PC-3 (cell line): ENCODE measurements at regions not wholly inside any gene's neighbourhood (a gene's known extent, or its start where the extent isn't known, plus 50 kb on each side); places are given as distances from the start of the nearest gene placed in this dataset.

Experiments used
- ATAC-seq: fragments of 200-7000 bp; cut with Tn5 transposase; 2 replicates; pipeline ENCODE4 v1.9.1; 2020; ENCODE audit warnings: mild to moderate bottlenecking, moderate library complexity
- BruUV-seq: library from RNA; stranded (reverse); fragments of 400-500 nt; replicated peaks from 2 replicates; lab custom pipeline; 2021; lab: Mats Ljungman, UMichigan
- CTCF ChIA-PET: fragments of 300-600 bp; sonication (Branson Sonifier 250); formaldehyde crosslinking; loops from one replicate; lab custom pipeline; 2022; ENCODE audit warnings: antibody characterized with exemption; lab: Charles Lee
- POLR2A ChIA-PET: fragments of 300-600 bp; sonication (Branson Sonifier 250); formaldehyde crosslinking; loops from one replicate; lab custom pipeline; 2022; ENCODE audit warnings: antibody characterized with exemption; ENCODE audit not compliant: unreplicated experiment; lab: Charles Lee
- DNase-seq: peaks from one replicate; pipeline ENCODE4 v3.0.0-alpha.2; 2015
- H2AFZ ChIP-seq: fragments of 300-600 bp; sonication (generic); 2 replicates; pipeline ENCODE4 v1.6.0; 2016; ENCODE audit warnings: antibody characterized with exemption, low read length
- H3F3A ChIP-seq: fragments of 300-600 bp; sonication (generic); one replicate; pipeline ENCODE4 v1.6.0; 2017; ENCODE audit warnings: antibody characterized with exemption, low read length, control low read depth, mild to moderate bottlenecking; ENCODE audit not compliant: unreplicated experiment
- H3K27ac ChIP-seq: fragments of 300-600 bp; sonication (generic); 2 replicates; pipeline ENCODE4 v1.5.1; 2016; ENCODE audit warnings: mild to moderate bottlenecking, low read length
- H3K27me3 ChIP-seq: fragments of 300-600 bp; sonication (generic); 2 replicates; pipeline ENCODE4 v1.6.1; 2016; ENCODE audit warnings: low read length, mixed read lengths
- H3K36me3 ChIP-seq: fragments of 300-600 bp; sonication (generic); 2 replicates; pipeline ENCODE4 v1.6.1; 2016; ENCODE audit warnings: low read depth, mixed run types, low read length, mixed read lengths
- H3K4me1 ChIP-seq: fragments of 300-600 bp; sonication (generic); 2 replicates; pipeline ENCODE4 v1.5.1; 2016; ENCODE audit warnings: low read length; ENCODE audit not compliant: insufficient read depth
- H3K4me2 ChIP-seq: fragments of 300-600 bp; sonication (generic); 2 replicates; pipeline ENCODE4 v1.6.0; 2016; ENCODE audit warnings: low read length
- H3K4me3 ChIP-seq: fragments of 300-600 bp; sonication (generic); 2 replicates; pipeline ENCODE4 v1.5.1; 2016; ENCODE audit warnings: mild to moderate bottlenecking, low read length, mixed read lengths
- H3K79me2 ChIP-seq: fragments of 300-600 bp; sonication (generic); 2 replicates; pipeline ENCODE4 v1.6.1; 2017; ENCODE audit warnings: low read length, mixed read lengths
- H3K9ac ChIP-seq: fragments of 300-600 bp; sonication (generic); 2 replicates; pipeline ENCODE4 v1.6.0; 2016; ENCODE audit warnings: mild to moderate bottlenecking, low read length
- H3K9me2 ChIP-seq: fragments of 300-600 bp; sonication (generic); replicated peaks from 2 replicates; pipeline ENCODE4 v1.6.1; 2016; ENCODE audit warnings: mixed run types, low read length, mixed read lengths
- H3K9me3 ChIP-seq: fragments of 300-600 bp; sonication (generic); 2 replicates; pipeline ENCODE4 v1.6.1; 2016; ENCODE audit warnings: low read length, mixed read lengths
- H4K20me1 ChIP-seq: fragments of 300-600 bp; sonication (generic); 2 replicates; pipeline ENCODE4 v1.6.1; 2016; ENCODE audit warnings: low read length, mixed read lengths
- CTCF ChIP-seq: fragments of 300-600 bp; sonication (generic); conservative IDR thresholded peaks from 2 replicates; pipeline ENCODE4 v1.5.1; 2017; ENCODE audit warnings: antibody characterized with exemption, low read depth, mild to moderate bottlenecking, low read length
- EZH2 ChIP-seq: fragments of 300-600 bp; sonication (generic); IDR thresholded peaks from one replicate; pipeline ENCODE4 v1.6.1; 2017; ENCODE audit warnings: antibody characterized with exemption, mild to moderate bottlenecking, low read length; ENCODE audit not compliant: unreplicated experiment
- EZH2phosphoT487 ChIP-seq: fragments of 300-600 bp; sonication (generic); IDR thresholded peaks from 2 replicates; pipeline ENCODE4 v1.6.1; 2018; ENCODE audit warnings: mild to moderate bottlenecking, antibody characterized with exemption, low read length, borderline replicate concordance
- intact Hi-C: fragments of 100-400 bp; cut with micrococcal nuclease; formaldehyde crosslinking; loops from 2 replicates; pipeline ENCODE4 v1.9.0; 2023

GRCh38 chr6:25032934-25033333, 97.2 kb upstream of the RIPOR2 start:
- Histone ChIP-seq H3K9ac (no peak overlapping the region), H3K36me3 (no peaks in the 10 kb centered on the region), H3K27ac (no peak overlapping the region), H3F3A (no peaks in the 10 kb centered on the region), H2AFZ (no peak overlapping the region), H3K4me3 (no peak overlapping the region), H4K20me1 (no peaks in the 10 kb centered on the region), H3K27me3 (no peaks in the 10 kb centered on the region), H3K4me2 (no peak overlapping the region), H3K9me3 (no peaks in the 10 kb centered on the region), H3K79me2 (no peaks in the 10 kb centered on the region), H3K4me1 (no peaks in the 10 kb centered on the region), H3K9me2 (no peaks in the 10 kb centered on the region)
- DNase-seq = no peak
- ATAC-seq = no peak
- no TSS peak for BruUV-seq
- TF ChIP-seq EZH2phosphoT487 (no peak), CTCF (no peak), EZH2 (no peak)
- ChIA-PET CTCF (no interaction called here), POLR2A (interaction anchor here (0.6 kb wide), 1 partner anchor 329 kb away, joined by 10 read pairs; no protein-coding TSS in a partner anchor)
- intact Hi-C loops = no loop called here

- H3F3A ChIP-seq = no peaks in the 10 kb centered on the region
- POLR2A ChIA-PET = no interaction called here
- no peak for TF ChIP-seq EZH2phosphoT487
- TF ChIP-seq EZH2 = no peak
- no peak for TF ChIP-seq CTCF
These were observed 98.7 kb upstream of the RIPOR2 start for GRCh38 chr6:25034431-25034921.

GRCh38 chr6:25035174-25035511, 99.4 kb upstream of the RIPOR2 start:
- H3K4me1 ChIP-seq = no peaks in the 10 kb centered on the region
- TF ChIP-seq EZH2phosphoT487 (no peak), EZH2 (no peak), CTCF (no peak)
- no peak for DNase-seq
- no peaks in the 10 kb centered on the region for H3K36me3 ChIP-seq
- H3K27ac ChIP-seq = no peak overlapping the region
- H3K9ac ChIP-seq = no peak overlapping the region
- no peaks in the 10 kb centered on the region for H3K79me2 ChIP-seq
- no peaks in the 10 kb centered on the region for H4K20me1 ChIP-seq
- H3F3A ChIP-seq = no peaks in the 10 kb centered on the region
- no peaks in the 10 kb centered on the region for H3K27me3 ChIP-seq
- ChIA-PET CTCF (no interaction called here), POLR2A (no interaction called here)
- no peak for ATAC-seq
- no peak overlapping the region for H2AFZ ChIP-seq
- H3K9me3 ChIP-seq = no peaks in the 10 kb centered on the region
- no TSS peak for BruUV-seq
- H3K9me2 ChIP-seq = no peaks in the 10 kb centered on the region
- no peak overlapping the region for H3K4me3 ChIP-seq
- intact Hi-C loops = no loop called here
- H3K4me2 ChIP-seq = no peak overlapping the region

More at GRCh38 chr6:25034431-25034921, 98.7 kb upstream of the RIPOR2 start:
- Histone ChIP-seq H3K79me2 (no peaks in the 10 kb centered on the region), H3K27ac (no peak overlapping the region), H3K9me3 (no peaks in the 10 kb centered on the region), H3K4me2 (no peak overlapping the region), H3K36me3 (no peaks in the 10 kb centered on the region), H3K4me1 (no peaks in the 10 kb centered on the region), H3K27me3 (no peaks in the 10 kb centered on the region), H3K9ac (no peak overlapping the region), H3K4me3 (no peak overlapping the region), H3K9me2 (no peaks in the 10 kb centered on the region), H4K20me1 (no peaks in the 10 kb centered on the region), H2AFZ (no peak overlapping the region; the same call in 1 of the 2 replicates)
- ATAC-seq (no peak), DNase-seq (no peak)
- intact Hi-C loops = no loop called here
- no TSS peak for BruUV-seq
- CTCF ChIA-PET = no interaction called here
